NT2/D1 (cell line): ENCODE measurements at regions not wholly inside any gene's neighbourhood (a gene's known extent, or its start where the extent isn't known, plus 50 kb on each side); places are given as distances from the start of the nearest gene placed in this dataset.

Experiments used
- SUZ12 ChIP-seq: IDR thresholded peaks from 2 replicates; pipeline ENCODE4 v1.6.1; 2011; ENCODE audit not compliant: insufficient read length, insufficient read depth; ENCODE audit errors: extremely low read depth
- YY1 ChIP-seq: IDR thresholded peaks from 2 replicates; pipeline ENCODE4 v1.6.1; 2011; ENCODE audit not compliant: insufficient read length, insufficient read depth
- ZNF274 ChIP-seq: IDR thresholded peaks from 2 replicates; pipeline ENCODE4 v1.6.1; 2011; ENCODE audit warnings: mild to moderate bottlenecking, low read depth, low read length

DNA sequence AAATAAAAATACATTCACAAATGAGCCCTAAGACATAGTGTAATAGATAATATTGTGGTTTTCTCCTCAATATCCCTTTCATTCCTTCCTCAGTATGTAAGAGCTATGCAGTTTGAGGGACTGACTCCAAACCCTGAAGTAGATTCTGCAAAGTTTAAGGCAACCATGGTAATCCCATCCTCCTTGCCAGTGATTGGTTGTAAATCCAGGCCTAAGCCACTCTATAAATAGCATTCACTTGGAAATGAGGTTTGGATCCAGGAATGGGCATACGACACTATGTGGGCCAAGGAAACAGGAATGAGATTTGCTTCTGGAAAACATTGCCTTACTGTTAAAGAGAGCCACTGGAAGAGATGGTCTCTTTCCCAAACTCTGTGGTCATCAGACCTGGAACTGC is 468.7 kb upstream of the SOX5 start:
- TF ChIP-seq ZNF274 (no peak), SUZ12 (no peak), YY1 (no peak)
